LHCN-M2 (cell line): ENCODE measurements at regions not wholly inside any gene's neighbourhood (a gene's known extent, or its start where the extent isn't known, plus 50 kb on each side); places are given as distances from the start of the nearest gene placed in this dataset.

Experiments
- DNase-seq: peaks from one replicate; pipeline ENCODE4 v3.0.0-alpha.2; 2012; ENCODE audit warnings: low read depth

DNA sequence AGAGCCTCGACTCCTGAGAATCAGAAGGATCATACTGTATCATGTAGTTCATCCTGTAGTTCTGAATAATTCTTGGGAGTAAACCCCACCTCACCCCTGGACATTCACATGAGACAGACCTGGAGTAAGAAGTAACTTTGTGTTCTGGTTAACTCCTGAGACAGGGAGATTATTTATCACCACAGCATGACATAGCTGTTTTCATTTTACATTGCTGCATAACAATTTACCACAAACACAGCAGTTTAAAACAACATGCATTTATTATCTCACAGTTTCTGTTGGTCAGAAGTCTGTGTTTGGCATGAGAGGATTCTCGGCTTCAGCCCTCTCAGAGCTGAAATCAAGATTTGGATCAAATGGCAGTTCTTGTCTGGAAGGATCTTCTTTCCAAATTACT is 855.8 kb upstream of the FANCL start:
- DNase-seq, result no peak

GRCh38 chr2:59093571-59093970 is 852.4 kb upstream of the FANCL start:
- no peak for DNase-seq

- no peak for DNase-seq
Observed at GRCh38 chr2:59084326-59084725, 843.2 kb upstream of the FANCL start.

DNA sequence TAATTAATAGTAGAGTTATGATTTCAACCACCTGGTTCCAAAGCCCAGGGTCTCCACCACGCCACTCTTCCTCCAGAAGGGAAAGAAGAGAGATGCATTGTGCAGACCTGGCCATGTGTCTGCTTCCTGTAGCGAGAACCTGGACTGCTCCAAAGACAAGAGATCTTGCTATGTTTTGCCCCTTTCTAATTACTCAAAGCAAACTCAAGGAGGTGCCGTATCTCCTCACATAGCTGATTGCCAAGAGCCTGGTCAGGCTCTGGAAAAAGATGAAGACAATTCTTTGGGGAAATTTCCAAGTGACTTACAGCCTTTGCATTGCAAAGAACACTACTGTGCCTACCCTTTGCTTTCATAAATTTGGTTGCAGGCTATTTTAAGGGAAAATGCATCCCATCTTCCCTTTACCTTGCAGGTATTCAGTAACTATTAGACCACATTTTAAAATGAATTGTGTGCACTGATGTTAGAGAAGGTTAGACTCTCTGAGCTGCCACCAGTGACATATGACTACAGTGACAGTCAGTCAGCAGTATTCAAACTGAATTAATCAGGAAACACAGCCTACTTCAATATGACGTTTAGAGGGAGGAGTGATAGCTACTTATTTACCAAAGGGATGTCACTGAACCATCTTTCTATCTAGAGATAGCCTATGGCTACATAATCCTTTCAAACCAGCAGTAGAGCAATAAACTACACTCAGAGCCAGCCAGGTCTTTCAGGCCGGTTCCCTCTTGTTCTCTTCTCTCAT is 842.1 kb upstream of the FANCL start:
- DNase-seq, result no peak

DNA sequence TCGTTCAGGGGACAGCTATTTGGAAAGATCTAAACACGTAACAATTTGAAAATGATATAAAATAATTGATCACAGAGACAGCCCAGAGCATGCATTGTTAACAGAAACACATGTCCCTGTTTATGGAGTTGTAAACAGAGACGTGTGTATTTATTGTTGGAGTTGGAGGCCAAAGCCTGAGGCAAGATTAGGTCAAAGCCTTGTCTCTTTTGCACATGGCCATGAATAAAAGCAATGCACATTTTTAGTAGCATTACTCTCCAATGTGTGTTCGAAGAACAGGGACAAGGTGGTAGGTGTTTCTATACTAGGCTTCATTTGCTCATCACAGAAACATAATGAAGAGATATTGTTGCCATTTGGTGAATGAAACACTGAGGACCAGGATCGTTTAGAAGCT is 841.5 kb upstream of the FANCL start:
- no peak for DNase-seq

DNA sequence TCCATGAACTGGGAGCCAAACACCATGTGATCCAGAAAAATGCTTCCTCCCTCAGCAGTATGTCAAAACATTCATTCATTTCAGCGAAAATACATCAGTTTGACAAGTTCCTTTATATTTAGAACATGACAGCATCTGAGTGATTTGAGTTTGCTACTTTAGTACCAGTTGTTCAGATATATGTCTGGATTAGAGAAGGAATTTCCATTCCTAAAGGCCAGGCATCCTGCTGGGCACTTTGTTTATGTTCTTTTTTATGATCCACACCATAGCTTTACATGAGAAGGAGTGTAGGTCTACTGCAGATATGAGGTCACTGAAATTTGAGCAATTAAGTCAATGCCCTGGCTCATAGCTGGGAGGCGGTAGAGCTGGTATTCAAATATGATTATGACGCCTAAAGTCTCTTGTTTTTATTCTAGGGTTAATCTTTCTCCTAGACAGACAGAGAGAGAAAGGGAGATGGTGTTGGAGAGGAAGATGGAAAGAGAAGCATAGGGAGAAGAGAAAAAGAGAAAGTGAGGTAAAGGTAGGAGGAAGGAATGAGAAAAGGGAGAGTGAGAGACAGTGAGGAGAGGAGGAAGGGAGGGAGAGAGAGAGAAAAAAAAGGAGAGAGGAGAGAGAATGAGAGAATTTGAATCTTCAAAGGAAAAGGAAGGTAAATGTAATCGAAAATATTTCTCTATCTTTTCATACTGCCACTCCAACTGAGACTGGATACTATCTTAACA is 839.5 kb upstream of the FANCL start:
- no peak for DNase-seq

DNA sequence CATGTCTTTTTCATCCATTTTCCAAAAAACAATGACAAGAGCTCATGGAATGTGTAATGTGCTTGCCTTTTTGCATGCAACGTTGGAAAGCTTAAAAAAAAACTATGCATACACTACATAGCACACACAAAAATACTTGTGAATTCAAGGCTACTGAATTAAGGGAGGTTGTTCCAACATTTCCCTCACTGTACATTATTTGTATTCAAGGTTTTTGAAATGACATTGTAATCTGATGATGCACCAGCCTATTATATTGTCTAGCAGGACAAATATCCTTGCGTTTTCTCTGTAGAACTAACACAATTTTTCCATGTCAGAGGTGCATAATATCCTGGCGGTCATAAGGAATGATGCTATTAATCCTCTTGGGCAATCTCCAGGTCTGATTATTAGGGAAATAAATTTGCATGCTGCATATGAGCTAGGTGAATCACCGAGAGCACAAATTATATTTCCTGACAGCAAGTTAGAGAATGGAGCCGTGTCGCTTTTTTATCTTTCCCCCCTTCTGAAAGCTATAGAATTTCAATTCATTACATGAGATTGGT is 836.9 kb upstream of the FANCL start:
- DNase-seq, result no peak

DNA sequence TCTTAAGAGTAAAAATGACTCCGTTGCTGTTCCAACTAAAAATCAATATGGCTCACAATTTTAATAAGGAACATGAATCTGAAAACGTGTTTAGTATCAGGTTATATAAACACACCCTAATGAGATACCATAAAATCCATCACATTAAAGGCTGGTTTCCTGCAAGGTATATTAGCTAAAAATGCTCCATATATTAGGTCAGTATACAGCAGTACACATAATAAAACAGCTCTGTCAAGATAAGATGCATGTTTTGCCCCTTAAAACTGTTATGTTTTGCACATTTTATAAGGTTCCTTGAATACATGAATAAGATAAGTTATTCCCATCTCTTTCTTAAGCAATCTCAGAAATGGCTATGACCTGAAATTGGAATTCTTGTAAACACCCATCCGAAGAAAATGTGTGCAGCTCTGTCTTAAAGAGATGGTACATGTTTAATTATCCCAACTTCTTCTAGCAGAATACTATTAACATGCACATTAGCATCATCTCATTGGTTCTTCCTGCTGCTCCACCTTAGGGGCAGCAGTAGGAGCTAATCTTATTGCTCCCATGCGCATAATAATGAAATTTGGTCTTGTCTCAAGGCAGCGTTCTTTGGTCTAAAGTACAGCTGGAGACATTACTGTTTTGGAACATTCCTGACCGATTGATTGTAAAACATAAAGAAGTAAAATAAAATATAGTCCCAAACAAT is 836.1 kb upstream of the FANCL start:
- no peak for DNase-seq

- DNase-seq, result no peak
Observed at GRCh38 chr2:59076079-59076619, 835.0 kb upstream of the FANCL start.

DNA sequence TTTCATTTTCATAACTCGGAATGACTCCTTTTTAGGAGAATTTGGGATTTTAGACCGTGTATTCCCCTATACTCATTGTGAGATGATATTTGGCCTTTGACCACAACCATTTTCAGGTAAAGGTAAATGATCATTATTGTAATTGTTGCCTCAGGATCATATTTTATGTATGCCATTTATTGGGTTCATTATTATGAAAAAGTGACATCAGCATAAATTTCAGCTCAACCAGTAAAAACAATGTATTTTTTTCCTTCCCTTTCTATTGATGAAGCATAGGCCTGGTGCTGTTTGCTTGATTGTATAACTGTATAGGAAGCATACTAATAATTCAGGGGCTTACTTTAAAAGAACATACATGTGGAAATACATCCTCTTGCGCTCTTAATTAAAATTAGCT is 832.9 kb upstream of the FANCL start:
- DNase-seq, result no peak

GRCh38 chr2:59073286-59073685 is 832.2 kb upstream of the FANCL start:
- no peak for DNase-seq

DNA sequence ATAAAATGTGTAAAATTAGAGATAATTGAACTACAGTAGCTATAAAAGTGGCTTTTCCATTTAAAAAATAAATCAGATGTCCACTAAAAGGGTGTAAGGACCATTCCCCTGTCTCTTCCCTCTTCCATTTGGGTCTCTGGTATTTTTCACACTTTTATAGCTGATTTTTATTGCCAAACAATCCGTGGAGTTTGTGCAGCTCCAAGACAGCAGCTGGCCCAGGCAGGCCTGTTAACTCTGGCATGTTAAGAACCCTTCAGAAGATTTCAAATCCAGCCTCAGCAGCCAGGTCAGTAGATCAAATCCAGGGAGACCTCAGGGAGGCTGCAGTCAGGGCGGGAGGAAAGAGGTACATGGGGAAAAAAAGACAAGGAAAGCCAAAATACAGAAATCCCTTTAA is 827.1 kb upstream of the FANCL start:
- DNase-seq, result no peak

DNA sequence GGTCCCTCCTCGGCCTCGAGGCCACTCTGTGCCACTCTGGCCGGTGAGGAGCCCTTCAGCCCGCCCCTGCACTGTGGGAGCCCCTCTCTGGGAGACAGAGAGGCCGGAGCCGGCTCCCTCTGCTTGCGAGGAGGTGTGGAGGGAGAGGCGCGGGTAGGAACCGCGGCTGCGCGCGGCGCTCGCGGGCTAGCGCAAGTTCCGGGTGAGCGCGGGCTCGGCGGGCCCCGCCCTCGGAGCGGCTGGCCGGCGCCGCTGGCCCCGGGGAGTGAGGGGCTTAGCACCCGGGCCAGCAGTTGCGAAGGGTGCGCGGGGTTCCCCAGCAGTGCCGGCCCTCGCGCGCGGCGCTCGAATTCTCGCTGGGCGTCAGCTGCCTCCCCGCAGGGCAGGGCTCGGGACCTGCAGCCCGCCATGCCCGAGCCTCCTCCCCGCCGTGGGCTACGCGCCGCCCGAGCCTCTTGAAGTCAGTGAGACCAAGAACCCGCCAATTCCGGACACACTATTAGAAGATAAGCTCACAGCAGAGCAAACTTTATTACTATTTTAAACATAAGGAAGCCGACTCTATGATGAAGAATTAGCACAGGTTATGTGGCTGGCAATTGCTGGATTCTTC is 825.8 kb upstream of the FANCL start:
- no peak for DNase-seq

DNA sequence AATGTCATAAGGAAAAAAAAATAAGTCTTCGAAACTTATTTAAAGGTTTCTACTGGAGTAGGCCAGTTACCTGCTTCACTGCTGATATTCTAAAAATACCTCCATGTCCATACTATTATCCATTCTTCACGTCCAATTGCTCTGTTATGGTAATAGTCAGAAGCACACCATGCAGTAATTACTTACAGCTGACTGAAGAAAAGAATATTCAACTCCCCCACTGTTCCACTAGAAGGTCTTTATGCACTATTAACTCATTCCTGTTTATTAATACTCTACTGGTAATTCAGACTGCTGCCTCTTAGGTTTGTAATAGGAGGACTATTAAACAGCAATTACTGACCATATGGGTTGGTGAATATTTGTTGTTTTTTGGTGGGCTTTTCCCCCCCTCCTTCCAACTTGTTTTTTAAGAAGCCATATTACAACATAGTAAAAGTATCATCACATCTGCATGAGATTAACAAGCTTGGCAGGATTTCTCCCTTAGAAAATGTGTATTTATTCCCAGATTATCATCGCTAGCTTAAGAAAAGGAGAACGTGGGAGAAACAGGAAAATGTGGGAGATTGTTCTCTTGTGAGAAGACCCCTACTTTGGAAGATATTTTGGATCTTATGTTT is 806.4 kb upstream of the FANCL start:
- DNase-seq, result no peak

- DNase-seq, result no peak
Observed at GRCh38 chr2:59046401-59047372, 805.6 kb upstream of the FANCL start.

- no peak for DNase-seq
Observed at GRCh38 chr2:59044736-59045135, 803.6 kb upstream of the FANCL start.

- no peak for DNase-seq
Observed at GRCh38 chr2:59041139-59041538, 800.0 kb upstream of the FANCL start.

DNA sequence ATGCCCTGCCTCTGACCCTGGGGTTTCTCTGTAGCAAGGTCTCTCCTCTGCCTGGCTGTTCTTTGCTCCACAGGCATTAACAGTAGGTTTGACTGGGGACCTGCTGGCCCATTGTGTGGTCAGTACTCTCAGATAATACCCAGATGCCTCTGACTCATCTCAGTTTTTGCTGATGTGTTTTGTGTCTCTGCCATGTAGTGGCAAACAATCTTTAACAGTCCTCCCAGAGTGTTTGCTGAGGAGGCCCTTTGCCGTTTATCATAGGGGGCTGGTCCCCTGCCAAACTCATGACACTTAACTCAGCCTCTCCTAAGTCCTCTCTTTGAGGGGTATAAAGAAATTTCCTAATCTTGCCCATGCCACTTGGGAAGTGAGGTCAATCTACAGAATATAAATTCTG is 793.7 kb upstream of the FANCL start:
- no peak for DNase-seq

GRCh38 chr2:59034106-59034505 is 793.0 kb upstream of the FANCL start:
- DNase-seq, result no peak

GRCh38 chr2:59033661-59034060 is 792.5 kb upstream of the FANCL start:
- DNase-seq, result no peak
